COLO668 (cell line): ENCODE measurements at regions not wholly inside any gene's neighbourhood (a gene's known extent, or its start where the extent isn't known, plus 50 kb on each side); places are given as distances from the start of the nearest gene placed in this dataset.

Experiments
- DNase-seq: peaks from one replicate; lab custom pipeline; 2025; ENCODE audit not compliant: unreplicated experiment; lab: John Stamatoyannopoulos, UW

- DNase-seq, result no peak
Observed at GRCh38 chr5:163772241-163772640, 266.8 kb downstream of the MAT2B start.

GRCh38 chr5:163772644-163773043 lies 267.2 kb downstream of the MAT2B start:
- DNase-seq, result no peak

- DNase-seq, result no peak
Observed at GRCh38 chr5:163773226-163773625, 267.8 kb downstream of the MAT2B start.

GRCh38 chr5:163789870-163790269 lies 284.5 kb downstream of the MAT2B start:
- no peak for DNase-seq

GRCh38 chr5:163790497-163790896 lies 285.1 kb downstream of the MAT2B start:
- DNase-seq, result no peak

GRCh38 chr5:163794993-163795392 lies 289.6 kb downstream of the MAT2B start:
- no peak for DNase-seq

- DNase-seq, result no peak
Observed at GRCh38 chr5:163807781-163808180, 302.4 kb downstream of the MAT2B start.

GRCh38 chr5:163809473-163809872 lies 304.1 kb downstream of the MAT2B start:
- DNase-seq, result no peak

GRCh38 chr5:163813900-163814299 lies 308.5 kb downstream of the MAT2B start:
- no peak for DNase-seq

- no peak for DNase-seq
Observed at GRCh38 chr5:163815240-163815791, 309.9 kb downstream of the MAT2B start.

GRCh38 chr5:163821142-163821541 lies 315.7 kb downstream of the MAT2B start:
- DNase-seq, result no peak

GRCh38 chr5:163822548-163822947 lies 317.1 kb downstream of the MAT2B start:
- DNase-seq, result no peak

- DNase-seq, result no peak
Observed at GRCh38 chr5:163825661-163826060, 320.2 kb downstream of the MAT2B start.

- no peak for DNase-seq
Observed at GRCh38 chr5:163826201-163826600, 320.8 kb downstream of the MAT2B start.

GRCh38 chr5:163832155-163832554 lies 326.7 kb downstream of the MAT2B start:
- DNase-seq, result no peak

GRCh38 chr5:163838738-163839137 lies 333.3 kb downstream of the MAT2B start:
- no peak for DNase-seq

- DNase-seq, result no peak
Observed at GRCh38 chr5:163846512-163846911, 341.1 kb downstream of the MAT2B start.

- no peak for DNase-seq
Observed at GRCh38 chr5:163855754-163856153, 350.3 kb downstream of the MAT2B start.

- DNase-seq, result no peak
Observed at GRCh38 chr5:163861670-163862069, 356.3 kb downstream of the MAT2B start.

- DNase-seq, result no peak
Observed at GRCh38 chr5:163867324-163867723, 361.9 kb downstream of the MAT2B start.

GRCh38 chr5:163867738-163868137 lies 362.3 kb downstream of the MAT2B start:
- no peak for DNase-seq

- no peak for DNase-seq
Observed at GRCh38 chr5:163869581-163869980, 364.2 kb downstream of the MAT2B start.

- DNase-seq, result no peak
Observed at GRCh38 chr5:163870441-163870840, 365.0 kb downstream of the MAT2B start.

- no peak for DNase-seq
Observed at GRCh38 chr5:163874431-163874830, 369.0 kb downstream of the MAT2B start.
